ENCODE measurements at regions not wholly inside any gene's neighbourhood (a gene's known extent, or its start where the extent isn't known, plus 50 kb on each side); places are given as distances from the start of the nearest gene placed in this dataset.
A peak's percentile ranks its signal among the peaks of the same experiment; 100 is the strongest.

GRCh38 chr5:87784879-87785495, 372.3 kb upstream of the CCNH start:
- no peak overlapping the region for H3K4me3 ChIP-seq
- H3K27ac ChIP-seq (replicated peaks): no peak overlapping the region
- no peaks in the 10 kb centered on the region for H3K9me3 ChIP-seq (replicated peaks)
- no peak for DNase-seq
- no peaks in the 10 kb centered on the region for H3K4me1 ChIP-seq
- H3K27me3 ChIP-seq (ENCODE audit: low read depth): peaks cover 94% of the 10 kb centered on the region
- H3K36me3 ChIP-seq: no peaks in the 10 kb centered on the region
- no peak for TF ChIP-seq CTCF (IDR thresholded peaks at IDR 0.05; ENCODE audit: borderline replicate concordance)
- intact Hi-C loops (cut with micrococcal nuclease): loop anchor here (5.0 kb wide), 1 partner anchor 897 kb away; no protein-coding TSS in a partner anchor

- no peaks in the 10 kb centered on the region for H3K9me3 ChIP-seq (replicated peaks)
- no peak for DNase-seq
- no peak overlapping the region for H3K27ac ChIP-seq (replicated peaks)
- peaks cover 89% of the 10 kb centered on the region for H3K27me3 ChIP-seq (ENCODE audit: low read depth)
- no peak for TF ChIP-seq CTCF (IDR thresholded peaks at IDR 0.05; ENCODE audit: borderline replicate concordance)
- no peak overlapping the region for H3K4me3 ChIP-seq
- no peaks in the 10 kb centered on the region for H3K4me1 ChIP-seq
- intact Hi-C loops (cut with micrococcal nuclease): loop anchor here (5.0 kb wide), 1 partner anchor 898 kb away; no protein-coding TSS in a partner anchor
- no peaks in the 10 kb centered on the region for H3K36me3 ChIP-seq
Measured at GRCh38 chr5:87784311-87784710, 371.6 kb upstream of the CCNH start.

- no peak for DNase-seq
- no peaks in the 10 kb centered on the region for H3K4me1 ChIP-seq
- TF ChIP-seq CTCF (IDR thresholded peaks at IDR 0.05; ENCODE audit: borderline replicate concordance): no peak
- H3K4me3 ChIP-seq: no peak overlapping the region
- peaks cover 86% of the 10 kb centered on the region for H3K27me3 ChIP-seq (ENCODE audit: low read depth)
- H3K9me3 ChIP-seq (replicated peaks): no peaks in the 10 kb centered on the region
- H3K36me3 ChIP-seq: no peaks in the 10 kb centered on the region
- no peak overlapping the region for H3K27ac ChIP-seq (replicated peaks)
- intact Hi-C loops (cut with micrococcal nuclease): loop anchor here (5.0 kb wide), 1 partner anchor 899 kb away; no protein-coding TSS in a partner anchor
Measured at GRCh38 chr5:87782916-87783315, 370.2 kb upstream of the CCNH start.

DNA sequence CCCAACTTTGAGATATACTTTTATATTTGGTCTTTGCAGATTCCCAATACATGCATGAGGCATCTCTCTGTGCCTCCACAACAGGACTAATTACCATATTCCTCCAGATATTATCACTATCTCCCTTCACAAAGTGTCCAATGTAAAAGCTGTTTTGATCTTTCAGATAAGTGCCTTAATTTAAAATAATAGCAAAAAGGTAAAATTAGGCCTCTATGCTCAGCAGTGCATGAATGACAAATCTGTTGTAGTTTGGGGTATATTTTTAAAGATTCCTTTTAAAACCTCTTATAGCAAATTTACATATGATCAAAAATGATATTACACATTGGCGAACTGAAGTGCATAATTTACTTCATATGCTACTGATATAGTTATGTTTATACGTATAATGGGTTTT, 369.2 kb upstream of the CCNH start:
- H3K4me3 ChIP-seq: no peak overlapping the region
- H3K36me3 ChIP-seq: no peaks in the 10 kb centered on the region
- no peaks in the 10 kb centered on the region for H3K9me3 ChIP-seq (replicated peaks)
- no peak for DNase-seq
- H3K27ac ChIP-seq (replicated peaks): no peak overlapping the region
- intact Hi-C loops (cut with micrococcal nuclease): loop anchor here (5.0 kb wide), 1 partner anchor 900 kb away; no protein-coding TSS in a partner anchor
- H3K27me3 ChIP-seq (ENCODE audit: low read depth): peaks cover 86% of the 10 kb centered on the region
- H3K4me1 ChIP-seq: no peaks in the 10 kb centered on the region
- no peak for TF ChIP-seq CTCF (IDR thresholded peaks at IDR 0.05; ENCODE audit: borderline replicate concordance)

GRCh38 chr5:87780831-87781760, 368.4 kb upstream of the CCNH start:
- no peaks in the 10 kb centered on the region for H3K4me1 ChIP-seq
- no peak overlapping the region for H3K27ac ChIP-seq (replicated peaks)
- peak; percentile 96 for TF ChIP-seq CTCF (IDR thresholded peaks at IDR 0.05; ENCODE audit: borderline replicate concordance)
- no peaks in the 10 kb centered on the region for H3K36me3 ChIP-seq
- no peaks in the 10 kb centered on the region for H3K9me3 ChIP-seq (replicated peaks)
- H3K4me3 ChIP-seq: no peak overlapping the region
- peaks cover 86% of the 10 kb centered on the region for H3K27me3 ChIP-seq (ENCODE audit: low read depth)
- intact Hi-C loops (cut with micrococcal nuclease): loop anchor here (5.0 kb wide), 1 partner anchor 901 kb away; no protein-coding TSS in a partner anchor
- DNase-seq: peak; percentile 55

All from left ventricle myocardium inferior (tissue), 1 donor.